Ovary (tissue), 7 donors: ENCODE measurements at regions not wholly inside any gene's neighbourhood (a gene's known extent, or its start where the extent isn't known, plus 50 kb on each side); places are given as distances from the start of the nearest gene placed in this dataset.

ENCODE experiments used
- DNase-seq, 5 donors: peaks; one replicate each; pipeline ENCODE4 v3.0.0-alpha.2; 2019 to 2020
- H3K27ac ChIP-seq, 2 donors: fragments of 200-600 bp; one replicate each; pipeline versions ENCODE4 v1.5.1 to v1.8.0; 2019 to 2022
- H3K27me3 ChIP-seq: fragments of 200-600 bp; one replicate; pipeline ENCODE4 v1.8.0; 2022
- H3K36me3 ChIP-seq: fragments of 200-600 bp; sonication (generic); one replicate; pipeline ENCODE4 v1.5.1; 2019
- H3K4me1 ChIP-seq: one replicate; pipeline ENCODE4 v1.8.1; 2013; ENCODE audit warnings: mild to moderate bottlenecking, moderate library complexity; ENCODE audit not compliant: insufficient read depth
- H3K4me3 ChIP-seq: fragments of 200-600 bp; sonication (generic); one replicate; pipeline ENCODE4 v1.5.1; 2017
- H3K9me3 ChIP-seq, 2 donors: fragments of 200-600 bp in 1 of 2; sonication (generic) in 1 of 2; one replicate each; pipeline versions ENCODE4 v1.5.1 to v1.8.1; 2013 to 2019; ENCODE audit warnings: mild to moderate bottlenecking in 1 of 2, moderate library complexity in 1 of 2
- CTCF ChIP-seq, 3 donors: fragments of 450-650 bp in 2 of 3; fragments of 200-600 bp in 1 of 3; IDR thresholded peaks; one replicate each; pipeline versions ENCODE4 v1.5.1 to v1.8.0; 2016 to 2022; ENCODE audit warnings: antibody characterized with exemption in 3 of 3, mild to moderate bottlenecking in 1 of 3
- EP300 ChIP-seq: sonication (generic); formaldehyde crosslinking; IDR thresholded peaks from one replicate; pipeline ENCODE4 v1.6.1; 2017; ENCODE audit warnings: antibody characterized with exemption
- POLR2A ChIP-seq: fragments of 450-650 bp; IDR thresholded peaks from one replicate; pipeline ENCODE4 v1.6.1; 2017; ENCODE audit warnings: antibody characterized with exemption, mild to moderate bottlenecking, moderate library complexity
- WGBS, 3 donors: extraction: QIAGEN DNeasy Blood & Tissue Kit in 1 of 3; methylation state at CpG; one replicate each; pipeline versions ENCODE4 v1.1.5 to v1.1.7; 2013 to 2017; 5-methylcytosine and 5-hydroxymethylcytosine counted together
- intact Hi-C, 4 donors: fragments of 100-400 bp; cut with DNase I; formaldehyde crosslinking; loops; one replicate each; pipeline versions ENCODE4 v1.11.0 to v1.15.1; 2022 to 2023
- donor health status: DM: no; HTN: no; CAD: no; lungs with moderate emphysema.
- donor health status: DM: no; HTN: no; CAD: no.
- donor health status: Bipolar disorder and iron deficiency.
- donor health status: DM: no; HTN: no; CAD: no.
- donor health status: DM: yes; HTN: yes; CAD: no.

- no peaks in the 10 kb centered on the region for H3K9me3 ChIP-seq
- H3K4me3 ChIP-seq = no peak overlapping the region
- intact Hi-C loops = no loop called here
- no peak overlapping the region for H3K27ac ChIP-seq
- 82 to 87% (median 84%) methylated on average over 4 of the region's 4 CpGs for WGBS, 3 donors
- no peak for DNase-seq
- peaks cover 3% of the 10 kb centered on the region for H3K4me1 ChIP-seq
- H3K27me3 ChIP-seq = no peaks in the 10 kb centered on the region
- TF ChIP-seq POLR2A (no peak), EP300 (no peak), CTCF (IDR thresholded peaks at IDR 0.05) (no peak)
- no peaks in the 10 kb centered on the region for H3K36me3 ChIP-seq
Observed at GRCh38 chr2:234835738-234836137, 116.1 kb upstream of the SH3BP4 start.

GRCh38 chr2:234834228-234834923 is 117.4 kb upstream of the SH3BP4 start:
- intact Hi-C loops = loop anchor here in 1 of 4 donors (5.0 kb wide), 1 partner anchor 1862 kb away; no protein-coding TSS in a partner anchor
- Histone ChIP-seq H3K4me3 (no peak overlapping the region), H3K36me3 (no peaks in the 10 kb centered on the region), H3K4me1 (no peaks in the 10 kb centered on the region), H3K9me3 (no peaks in the 10 kb centered on the region), H3K27me3 (no peaks in the 10 kb centered on the region), H3K27ac (no peak overlapping the region)
- no peak for DNase-seq
- 78 to 82% (median 82%) methylated on average over 7 of the region's 7 CpGs for WGBS, 3 donors
- TF ChIP-seq POLR2A (no peak), EP300 (no peak), CTCF (IDR thresholded peaks at IDR 0.05) (no peak)

GRCh38 chr2:234830853-234831252 is 121.0 kb upstream of the SH3BP4 start:
- TF ChIP-seq EP300 (no peak), CTCF (IDR thresholded peaks at IDR 0.05) (no peak), POLR2A (no peak)
- intact Hi-C loops = loop anchor here in 1 of 4 donors (5.0 kb wide), 1 partner anchor 1859 kb away; no protein-coding TSS in a partner anchor
- H3K36me3 ChIP-seq = no peaks in the 10 kb centered on the region
- no peak overlapping the region for H3K27ac ChIP-seq
- 71 to 88% (median 87%) methylated on average over 2 of the region's 2 CpGs for WGBS, 3 donors
- H3K4me3 ChIP-seq = no peak overlapping the region
- DNase-seq = no peak
- no peaks in the 10 kb centered on the region for H3K9me3 ChIP-seq
- H3K27me3 ChIP-seq = no peaks in the 10 kb centered on the region
- H3K4me1 ChIP-seq = no peaks in the 10 kb centered on the region

- Histone ChIP-seq H3K36me3 (no peaks in the 10 kb centered on the region), H3K9me3 (no peaks in the 10 kb centered on the region), H3K4me3 (no peak overlapping the region), H3K27me3 (no peaks in the 10 kb centered on the region), H3K27ac (no peak overlapping the region), H3K4me1 (peaks cover 2% of the 10 kb centered on the region)
- 84 to 96% (median 88%) methylated on average over 4 of the region's 4 CpGs for WGBS, 3 donors
- TF ChIP-seq CTCF (IDR thresholded peaks at IDR 0.05) = no peak
- TF ChIP-seq POLR2A = no peak
- TF ChIP-seq EP300 = no peak
- intact Hi-C loops = no loop called here
- DNase-seq = no peak
Observed at GRCh38 chr2:234829074-234829455, 122.8 kb upstream of the SH3BP4 start.
